ENCODE measurements at regions not wholly inside any gene's neighbourhood (a gene's known extent, or its start where the extent isn't known, plus 50 kb on each side); places are given as distances from the start of the nearest gene placed in this dataset.
"Not testable (repeated sequence)": the region's sequence is repeated elsewhere in the genome, so short reads cannot be mapped to it uniquely, and the experiment has no call there.

- not testable (repeated sequence) for DNase-seq
Observed at GRCh38 chr21:28032652-28033051, 960.0 kb downstream of the LTN1 start.

GRCh38 chr21:28031066-28031465 lies 961.6 kb downstream of the LTN1 start:
- not testable (repeated sequence) for DNase-seq

GRCh38 chr21:28025111-28025510 lies 967.6 kb downstream of the LTN1 start:
- no peak for DNase-seq

GRCh38 chr21:28018741-28019669 lies 973.7 kb downstream of the LTN1 start:
- peak; percentile 35 for DNase-seq

GRCh38 chr21:28018213-28018612 lies 974.5 kb downstream of the LTN1 start:
- DNase-seq = no peak

- no peak for DNase-seq
Observed at GRCh38 chr21:28016571-28016970, 976.1 kb downstream of the LTN1 start.

- DNase-seq = not testable (repeated sequence)
Observed at GRCh38 chr21:28013123-28013522, 979.6 kb downstream of the LTN1 start.

- not testable (repeated sequence) for DNase-seq
Observed at GRCh38 chr21:28011970-28012369, 980.7 kb downstream of the LTN1 start.

GRCh38 chr21:28008245-28008644 lies 984.4 kb downstream of the LTN1 start:
- DNase-seq = not testable (repeated sequence)

GRCh38 chr21:28003627-28004026 lies 989.0 kb downstream of the LTN1 start:
- not testable (repeated sequence) for DNase-seq

GRCh38 chr21:27996906-27997305 lies 995.8 kb downstream of the LTN1 start:
- DNase-seq = not testable (repeated sequence)

- DNase-seq = not testable (repeated sequence)
Observed at GRCh38 chr21:27984663-27985325, 1007.9 kb downstream of the LTN1 start.

- not testable (repeated sequence) for DNase-seq
Observed at GRCh38 chr21:27979446-27979845, 1012.6 kb upstream of the ADAMTS5 start.

- no peak for DNase-seq
Observed at GRCh38 chr21:27975514-27975913, 1008.6 kb upstream of the ADAMTS5 start.

GRCh38 chr21:27974152-27974551 lies 1007.3 kb upstream of the ADAMTS5 start:
- DNase-seq = not testable (repeated sequence)

GRCh38 chr21:27968240-27968639 lies 1001.4 kb upstream of the ADAMTS5 start:
- DNase-seq = not testable (repeated sequence)

GRCh38 chr21:27954543-27955165 lies 987.8 kb upstream of the ADAMTS5 start:
- no peak for DNase-seq

- no peak for DNase-seq
Observed at GRCh38 chr21:27953340-27954045, 986.6 kb upstream of the ADAMTS5 start.

GRCh38 chr21:27949093-27949492 lies 982.2 kb upstream of the ADAMTS5 start:
- not testable (repeated sequence) for DNase-seq

- not testable (repeated sequence) for DNase-seq
Observed at GRCh38 chr21:27930108-27930767, 963.4 kb upstream of the ADAMTS5 start.

GRCh38 chr21:27929179-27929578 lies 962.3 kb upstream of the ADAMTS5 start:
- DNase-seq = not testable (repeated sequence)

GRCh38 chr21:27928534-27929115 lies 961.7 kb upstream of the ADAMTS5 start:
- not testable (repeated sequence) for DNase-seq

Measured in RPMI8226 (cell line).